ENCODE measurements at regions not wholly inside any gene's neighbourhood (a gene's known extent, or its start where the extent isn't known, plus 50 kb on each side); places are given as distances from the start of the nearest gene placed in this dataset.

DNA sequence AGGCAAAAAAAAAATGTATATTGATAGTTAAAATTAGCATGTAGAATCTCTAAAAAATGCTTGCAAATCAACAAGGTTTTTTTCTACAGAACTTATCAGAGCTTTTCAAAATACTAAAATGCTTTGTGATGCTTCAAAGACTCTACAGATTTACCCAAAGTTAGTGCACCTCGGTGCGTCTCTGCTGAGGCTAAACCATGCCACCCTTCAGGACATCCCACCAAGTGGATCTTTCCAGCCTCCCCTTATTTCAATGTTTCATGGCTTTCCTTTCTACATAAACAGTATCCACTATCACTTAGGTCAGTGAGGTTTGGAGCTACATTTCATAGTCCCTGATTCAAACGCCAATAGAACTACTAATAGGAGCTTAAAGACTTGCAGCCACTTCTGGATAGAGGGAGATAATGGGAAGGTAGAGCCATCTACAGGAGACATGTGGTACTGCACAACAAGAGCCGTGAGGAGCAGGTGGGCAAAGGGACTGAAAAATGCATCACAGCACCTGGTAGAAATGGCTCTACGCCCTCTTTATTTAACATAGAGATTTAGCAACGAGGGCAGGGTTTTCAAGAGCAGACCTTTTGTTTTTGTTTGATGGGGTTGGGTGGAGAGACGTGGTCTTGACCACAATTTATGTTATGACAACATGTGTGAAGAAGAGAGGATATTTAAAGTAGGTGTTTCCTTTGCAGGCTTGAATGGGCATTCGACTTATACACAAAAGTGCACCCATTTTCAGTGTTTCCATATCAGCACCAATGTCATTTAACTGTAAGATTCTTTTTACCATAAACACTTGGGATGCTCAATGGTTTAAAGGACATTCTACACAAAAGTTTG lies 56.1 kb upstream of the SLC35G4 start:
- H3K27me3 ChIP-seq (ENCODE audit: control insufficient read depth, insufficient read depth, low read length) = no peaks in the 10 kb centered on the region
- no peaks in the 10 kb centered on the region for H3K4me1 ChIP-seq (ENCODE audit: control insufficient read depth, insufficient read depth, low read length)
- no peak overlapping the region for H3K4me3 ChIP-seq (ENCODE audit: low read depth, low read length)
- H3K36me3 ChIP-seq (ENCODE audit: control insufficient read depth, insufficient read depth, low read length) = no peaks in the 10 kb centered on the region
- H3K9ac ChIP-seq (ENCODE audit: low read depth, low read length) = no peak overlapping the region
- no peaks in the 10 kb centered on the region for H3K9me3 ChIP-seq (ENCODE audit: control insufficient read depth, insufficient read depth, low read length)

DNA sequence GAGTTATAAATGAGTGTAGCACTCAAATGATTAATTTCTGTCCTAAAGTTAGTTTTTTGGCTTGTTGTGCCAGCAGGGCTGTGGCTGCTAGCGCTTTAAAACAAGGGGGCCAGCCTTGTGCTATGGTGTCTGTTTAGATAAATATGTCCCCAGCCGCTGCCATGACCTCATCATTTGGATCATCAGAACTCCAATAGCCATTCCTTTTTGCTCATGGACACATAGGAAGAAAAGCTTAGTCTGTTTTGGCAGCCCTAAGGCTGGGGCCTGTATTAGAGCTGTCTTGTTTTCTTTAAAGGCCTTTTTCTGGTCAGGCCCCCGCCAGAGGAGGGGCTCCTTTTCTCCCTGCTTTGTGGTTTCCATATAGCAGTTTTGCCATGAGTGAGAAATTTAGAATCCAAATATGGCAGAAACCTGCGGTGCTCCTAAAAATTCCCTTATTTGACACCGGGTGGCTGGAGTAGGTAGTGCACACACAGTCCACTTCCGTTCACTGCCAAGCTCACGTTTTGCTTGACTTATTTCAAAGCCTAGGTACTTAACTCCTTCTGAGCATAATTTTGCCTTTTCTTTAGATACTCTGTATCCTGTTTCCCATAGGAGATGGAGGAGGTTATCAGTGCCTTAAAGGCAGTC lies 60.4 kb upstream of the SLC35G4 start:
- no peak overlapping the region for H3K4me3 ChIP-seq (ENCODE audit: low read depth, low read length)
- H3K4me1 ChIP-seq (ENCODE audit: control insufficient read depth, insufficient read depth, low read length) = no peaks in the 10 kb centered on the region
- peaks cover 4% of the 10 kb centered on the region for H3K9me3 ChIP-seq (ENCODE audit: control insufficient read depth, insufficient read depth, low read length)
- H3K36me3 ChIP-seq (ENCODE audit: control insufficient read depth, insufficient read depth, low read length) = no peaks in the 10 kb centered on the region
- H3K9ac ChIP-seq (ENCODE audit: low read depth, low read length) = no peak overlapping the region
- no peaks in the 10 kb centered on the region for H3K27me3 ChIP-seq (ENCODE audit: control insufficient read depth, insufficient read depth, low read length)

DNA sequence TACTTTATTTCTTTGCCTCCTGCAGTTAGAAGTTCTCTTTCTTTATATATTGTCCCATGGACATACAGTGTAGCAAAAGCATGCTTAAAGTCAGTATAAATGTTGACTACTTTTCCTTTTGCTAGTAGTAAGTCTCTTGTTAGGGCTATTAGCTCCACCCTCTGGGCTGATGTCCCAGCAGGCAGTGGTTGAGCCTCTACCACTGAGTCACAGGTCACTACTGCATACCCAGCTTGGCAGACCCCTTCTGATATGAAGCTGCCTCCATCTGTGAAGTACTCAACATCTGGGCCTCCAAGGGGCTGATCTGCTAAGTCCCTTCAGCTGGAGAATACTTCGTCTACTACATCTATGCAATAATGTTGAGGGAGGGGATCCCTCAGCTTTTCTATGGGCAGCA lies 61.0 kb upstream of the SLC35G4 start:
- Histone ChIP-seq H3K9me3 (ENCODE audit: control insufficient read depth, insufficient read depth, low read length) (peaks cover 4% of the 10 kb centered on the region), H3K36me3 (ENCODE audit: control insufficient read depth, insufficient read depth, low read length) (no peaks in the 10 kb centered on the region), H3K9ac (ENCODE audit: low read depth, low read length) (no peak overlapping the region), H3K27me3 (ENCODE audit: control insufficient read depth, insufficient read depth, low read length) (no peaks in the 10 kb centered on the region), H3K4me1 (ENCODE audit: control insufficient read depth, insufficient read depth, low read length) (no peaks in the 10 kb centered on the region), H3K4me3 (ENCODE audit: low read depth, low read length) (no peak overlapping the region)

DNA sequence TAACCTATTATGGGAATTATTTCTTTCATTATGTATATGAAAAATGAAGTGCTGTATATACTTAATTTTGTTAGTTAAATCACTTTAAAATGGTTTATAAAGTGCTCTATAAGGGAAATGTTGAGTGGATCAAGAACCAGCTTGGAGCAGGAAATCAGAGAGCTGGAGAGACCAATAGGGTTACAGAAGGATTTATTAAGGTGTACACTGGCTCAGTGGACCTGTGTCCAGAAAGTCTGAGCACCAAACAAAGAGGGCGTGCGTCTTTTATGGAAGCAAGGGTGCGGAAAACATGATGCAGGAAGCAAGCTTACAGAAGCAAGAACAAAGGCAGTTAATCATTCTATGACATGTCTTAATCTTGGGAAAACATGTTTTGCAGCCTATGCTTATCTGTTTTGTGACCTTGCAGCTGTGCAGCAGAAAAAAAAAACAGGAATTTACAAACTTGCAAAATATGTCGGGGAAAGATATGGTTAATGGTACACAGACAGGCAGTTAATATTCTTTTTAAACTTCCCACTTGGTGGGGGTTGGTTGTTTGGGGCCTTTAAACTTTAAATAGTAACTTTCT lies 65.2 kb upstream of the SLC35G4 start:
- peaks cover 2% of the 10 kb centered on the region for H3K4me1 ChIP-seq (ENCODE audit: control insufficient read depth, insufficient read depth, low read length)
- no peak overlapping the region for H3K9ac ChIP-seq (ENCODE audit: low read depth, low read length)
- H3K4me3 ChIP-seq (ENCODE audit: low read depth, low read length) = no peak overlapping the region
- no peaks in the 10 kb centered on the region for H3K27me3 ChIP-seq (ENCODE audit: control insufficient read depth, insufficient read depth, low read length)
- peaks cover 4% of the 10 kb centered on the region for H3K9me3 ChIP-seq (ENCODE audit: control insufficient read depth, insufficient read depth, low read length)
- H3K36me3 ChIP-seq (ENCODE audit: control insufficient read depth, insufficient read depth, low read length) = no peaks in the 10 kb centered on the region

DNA sequence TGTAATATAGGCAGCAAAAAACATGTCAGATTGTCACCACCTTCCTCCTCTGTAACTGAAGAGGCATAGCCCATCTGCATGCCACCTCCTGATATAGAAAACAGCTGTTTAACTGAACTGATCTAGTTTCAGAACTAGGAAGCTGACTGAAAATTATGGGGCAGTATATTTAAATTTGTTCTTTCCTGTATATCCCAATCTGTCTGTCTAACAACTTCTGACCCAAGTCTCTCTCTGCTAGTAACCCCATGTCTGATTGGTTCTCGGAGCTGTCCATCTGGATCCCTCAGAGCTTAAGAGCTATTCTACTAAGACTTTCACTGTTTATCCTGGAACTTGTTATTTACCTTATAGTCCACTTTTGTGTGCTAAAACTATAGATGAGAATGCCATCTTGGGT lies 68.2 kb upstream of the SLC35G4 start:
- peaks cover 4% of the 10 kb centered on the region for H3K9me3 ChIP-seq (ENCODE audit: control insufficient read depth, insufficient read depth, low read length)
- H3K4me3 ChIP-seq (ENCODE audit: low read depth, low read length) = no peak overlapping the region
- peaks cover 2% of the 10 kb centered on the region for H3K4me1 ChIP-seq (ENCODE audit: control insufficient read depth, insufficient read depth, low read length)
- no peaks in the 10 kb centered on the region for H3K36me3 ChIP-seq (ENCODE audit: control insufficient read depth, insufficient read depth, low read length)
- H3K9ac ChIP-seq (ENCODE audit: low read depth, low read length) = no peak overlapping the region
- no peaks in the 10 kb centered on the region for H3K27me3 ChIP-seq (ENCODE audit: control insufficient read depth, insufficient read depth, low read length)

DNA sequence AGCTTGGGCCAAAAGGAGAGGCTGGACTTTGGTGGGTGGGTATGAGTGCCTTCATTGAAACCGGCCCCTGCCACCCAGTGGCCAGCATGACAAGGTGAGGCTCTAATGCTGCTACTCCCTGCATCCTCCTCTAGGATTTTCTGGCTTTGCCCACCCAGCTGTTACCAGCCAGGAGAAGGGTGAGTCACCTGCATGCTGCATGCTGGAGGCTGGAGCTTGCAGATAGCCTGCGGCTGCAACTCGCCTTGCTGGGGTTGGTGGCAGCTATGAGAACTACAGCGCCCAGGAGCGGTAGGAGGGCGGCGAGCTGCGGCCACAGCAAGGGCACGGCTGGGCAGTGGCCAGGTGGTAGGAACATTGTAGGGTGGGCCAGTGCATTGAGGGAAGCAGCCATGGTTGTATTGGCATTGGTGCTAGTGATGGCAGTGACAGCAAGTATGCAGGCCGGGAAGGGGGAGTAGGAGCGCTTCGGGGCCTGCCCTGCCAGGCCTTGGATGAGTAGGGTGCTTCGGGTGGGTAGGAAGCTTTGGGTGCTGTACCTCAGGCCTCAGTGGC lies 75.4 kb upstream of the SLC35G4 start:
- Histone ChIP-seq H3K4me3 (ENCODE audit: low read depth, low read length) (no peak overlapping the region), H3K9me3 (ENCODE audit: control insufficient read depth, insufficient read depth, low read length) (no peaks in the 10 kb centered on the region), H3K9ac (ENCODE audit: low read depth, low read length) (no peak overlapping the region), H3K36me3 (ENCODE audit: control insufficient read depth, insufficient read depth, low read length) (no peaks in the 10 kb centered on the region), H3K27me3 (ENCODE audit: control insufficient read depth, insufficient read depth, low read length) (no peaks in the 10 kb centered on the region), H3K4me1 (ENCODE audit: control insufficient read depth, insufficient read depth, low read length) (no peaks in the 10 kb centered on the region)

DNA sequence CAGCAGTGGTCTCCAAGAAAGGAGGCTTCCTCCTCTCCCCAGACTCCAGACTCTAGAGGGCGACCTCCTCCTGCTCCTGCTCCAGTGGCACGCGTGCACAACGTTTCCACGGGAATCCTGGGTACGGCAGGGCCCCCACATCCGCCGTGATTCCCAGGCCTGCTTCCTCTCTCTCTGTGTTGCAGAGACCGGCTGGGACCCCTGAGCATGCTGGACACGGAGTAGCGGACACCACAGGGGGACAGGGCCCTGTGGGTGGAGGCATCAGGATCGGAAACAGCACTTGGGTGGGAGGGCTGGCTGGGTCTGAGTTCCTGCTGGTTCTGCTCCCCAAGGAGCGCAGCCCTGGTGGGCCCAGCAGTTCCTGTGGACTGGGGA lies 75.9 kb upstream of the SLC35G4 start:
- H3K4me3 ChIP-seq (ENCODE audit: low read depth, low read length) = no peak overlapping the region
- H3K9me3 ChIP-seq (ENCODE audit: control insufficient read depth, insufficient read depth, low read length) = no peaks in the 10 kb centered on the region
- no peaks in the 10 kb centered on the region for H3K36me3 ChIP-seq (ENCODE audit: control insufficient read depth, insufficient read depth, low read length)
- no peaks in the 10 kb centered on the region for H3K27me3 ChIP-seq (ENCODE audit: control insufficient read depth, insufficient read depth, low read length)
- H3K4me1 ChIP-seq (ENCODE audit: control insufficient read depth, insufficient read depth, low read length) = no peaks in the 10 kb centered on the region
- no peak overlapping the region for H3K9ac ChIP-seq (ENCODE audit: low read depth, low read length)

DNA sequence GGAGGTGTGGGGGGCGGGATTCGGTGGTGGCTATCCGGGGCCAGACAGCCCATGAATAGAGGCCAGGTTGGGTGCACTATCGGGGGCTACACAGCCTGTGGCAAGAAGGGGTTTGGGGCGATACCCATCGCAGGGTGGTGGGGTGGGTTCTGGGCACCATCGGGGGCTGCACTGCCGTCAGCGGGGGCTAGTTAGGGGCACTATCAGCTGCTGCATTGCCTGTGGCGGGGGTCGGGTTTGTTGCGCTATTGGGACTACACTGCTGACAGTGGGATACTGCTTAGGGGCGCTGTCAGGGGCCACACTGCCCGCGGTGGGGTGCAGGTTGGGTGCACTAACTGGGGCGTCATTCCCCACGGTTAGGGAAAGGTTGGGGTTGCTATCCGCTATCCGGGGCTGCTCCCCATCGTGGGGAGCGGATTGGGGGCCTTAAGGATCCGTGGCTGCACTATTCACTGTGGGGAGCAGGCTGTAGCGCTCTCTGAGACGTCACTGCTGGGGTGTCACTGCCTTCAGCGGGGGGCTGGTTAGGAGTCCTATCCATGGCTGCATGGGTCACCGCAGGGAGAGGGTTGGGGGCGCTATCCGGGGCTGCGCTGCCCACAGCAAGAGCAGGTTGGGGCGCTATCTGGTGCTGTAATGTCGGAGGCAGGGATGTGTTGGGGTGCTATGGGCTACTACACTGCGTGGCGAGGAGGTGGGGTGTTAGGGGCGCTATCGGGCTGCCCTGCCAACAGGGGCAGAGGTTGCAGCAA lies 76.5 kb upstream of the SLC35G4 start:
- H3K27me3 ChIP-seq (ENCODE audit: control insufficient read depth, insufficient read depth, low read length) = no peaks in the 10 kb centered on the region
- no peaks in the 10 kb centered on the region for H3K36me3 ChIP-seq (ENCODE audit: control insufficient read depth, insufficient read depth, low read length)
- no peaks in the 10 kb centered on the region for H3K9me3 ChIP-seq (ENCODE audit: control insufficient read depth, insufficient read depth, low read length)
- no peak overlapping the region for H3K4me3 ChIP-seq (ENCODE audit: low read depth, low read length)
- no peak overlapping the region for H3K9ac ChIP-seq (ENCODE audit: low read depth, low read length)
- H3K4me1 ChIP-seq (ENCODE audit: control insufficient read depth, insufficient read depth, low read length) = no peaks in the 10 kb centered on the region

DNA sequence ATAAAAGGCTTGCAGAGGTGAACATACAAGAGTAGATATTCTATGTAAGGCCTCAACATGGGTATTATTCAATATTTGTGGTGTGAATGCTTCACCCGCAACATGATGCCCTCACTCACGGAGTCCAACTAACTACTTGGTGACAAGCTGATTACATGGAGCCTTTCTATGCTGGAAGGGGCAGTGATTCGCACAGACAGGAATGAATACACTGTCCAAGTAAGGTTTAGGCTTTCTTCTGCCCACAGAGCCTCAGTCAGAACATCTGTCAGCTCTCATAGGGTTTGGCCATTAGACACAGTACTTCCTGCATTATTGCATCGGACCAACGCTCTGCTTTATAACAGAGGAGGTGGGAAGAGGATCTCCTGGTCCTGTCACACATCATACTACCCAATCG lies 80.3 kb upstream of the SLC35G4 start:
- no peaks in the 10 kb centered on the region for H3K4me1 ChIP-seq (ENCODE audit: control insufficient read depth, insufficient read depth, low read length)
- no peaks in the 10 kb centered on the region for H3K9me3 ChIP-seq (ENCODE audit: control insufficient read depth, insufficient read depth, low read length)
- no peaks in the 10 kb centered on the region for H3K36me3 ChIP-seq (ENCODE audit: control insufficient read depth, insufficient read depth, low read length)
- H3K27me3 ChIP-seq (ENCODE audit: control insufficient read depth, insufficient read depth, low read length) = no peaks in the 10 kb centered on the region
- no peak overlapping the region for H3K4me3 ChIP-seq (ENCODE audit: low read depth, low read length)
- no peak overlapping the region for H3K9ac ChIP-seq (ENCODE audit: low read depth, low read length)

DNA sequence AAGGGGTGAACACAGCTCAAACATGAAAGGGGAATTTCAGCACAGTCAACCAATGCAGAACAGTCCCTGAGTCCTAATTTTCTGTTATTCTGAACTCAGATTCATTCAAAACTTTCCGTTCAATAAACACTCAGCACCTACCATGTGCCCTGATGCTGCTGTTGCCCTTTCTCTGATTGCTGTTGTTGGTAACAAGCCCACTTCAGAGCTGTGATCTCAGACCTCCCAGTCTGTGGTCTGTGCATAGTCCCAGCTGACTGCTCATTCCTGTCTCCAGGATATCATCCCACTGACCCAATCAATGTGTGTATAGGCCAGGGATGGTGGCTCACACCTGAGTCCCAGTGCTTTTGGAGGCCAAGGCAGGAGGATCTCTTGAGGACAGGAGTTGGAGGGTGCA lies 82.7 kb upstream of the SLC35G4 start:
- Histone ChIP-seq H3K27me3 (ENCODE audit: control insufficient read depth, insufficient read depth, low read length) (no peaks in the 10 kb centered on the region), H3K4me3 (ENCODE audit: low read depth, low read length) (no peak overlapping the region), H3K9me3 (ENCODE audit: control insufficient read depth, insufficient read depth, low read length) (no peaks in the 10 kb centered on the region), H3K9ac (ENCODE audit: low read depth, low read length) (no peak overlapping the region), H3K4me1 (ENCODE audit: control insufficient read depth, insufficient read depth, low read length) (no peaks in the 10 kb centered on the region), H3K36me3 (ENCODE audit: control insufficient read depth, insufficient read depth, low read length) (no peaks in the 10 kb centered on the region)

DNA sequence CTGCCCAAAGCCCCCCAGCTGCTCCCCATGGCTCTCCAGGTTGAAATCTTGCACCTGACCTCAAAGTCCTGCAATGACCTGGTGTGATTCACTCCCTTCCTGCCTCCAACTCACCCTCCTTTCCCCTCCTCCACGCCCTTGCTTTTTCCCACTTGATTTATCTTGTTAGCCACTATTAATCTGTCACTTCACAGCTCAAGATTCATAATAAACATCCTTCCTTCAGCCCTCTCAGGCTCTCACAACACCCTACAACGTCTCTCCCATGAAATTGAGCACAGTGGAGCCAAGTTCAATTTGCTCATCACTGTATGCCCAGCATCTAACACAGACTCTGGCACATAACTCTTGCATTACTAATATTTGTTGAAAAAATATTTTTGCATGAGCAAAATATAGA lies 85.6 kb upstream of the SLC35G4 start:
- H3K9me3 ChIP-seq (ENCODE audit: control insufficient read depth, insufficient read depth, low read length) = no peaks in the 10 kb centered on the region
- peaks cover under 1% of the 10 kb centered on the region for H3K27me3 ChIP-seq (ENCODE audit: control insufficient read depth, insufficient read depth, low read length)
- no peak overlapping the region for H3K4me3 ChIP-seq (ENCODE audit: low read depth, low read length)
- H3K36me3 ChIP-seq (ENCODE audit: control insufficient read depth, insufficient read depth, low read length) = no peaks in the 10 kb centered on the region
- H3K9ac ChIP-seq (ENCODE audit: low read depth, low read length) = no peak overlapping the region
- no peaks in the 10 kb centered on the region for H3K4me1 ChIP-seq (ENCODE audit: control insufficient read depth, insufficient read depth, low read length)

All from iPS-15b (cell line).